HL-60 (cell line): ENCODE measurements at regions not wholly inside any gene's neighbourhood (a gene's known extent, or its start where the extent isn't known, plus 50 kb on each side); places are given as distances from the start of the nearest gene placed in this dataset.
"Not testable (repeated sequence)": the region's sequence is repeated elsewhere in the genome, so short reads cannot be mapped to it uniquely, and the experiment has no call there.

Experiments
- CTCF ChIP-seq: IDR thresholded peaks from one replicate; pipeline ENCODE4 v1.5.1; 2011; ENCODE audit warnings: low read length, control low read depth, inconsistent platforms; ENCODE audit not compliant: insufficient read depth
- REST ChIP-seq: IDR thresholded peaks from 2 replicates; pipeline ENCODE4 v1.6.1; 2012; ENCODE audit warnings: low read depth; ENCODE audit not compliant: insufficient replicate concordance

- not testable (repeated sequence) for TF ChIP-seq CTCF, REST
These were observed 102.6 kb downstream of the C17orf67 start for GRCh38 chr17:56731096-56731495.
